ENCODE measurements at regions not wholly inside any gene's neighbourhood (a gene's known extent, or its start where the extent isn't known, plus 50 kb on each side); places are given as distances from the start of the nearest gene placed in this dataset.

- WGBS, 2 experiments (ENCODE audit: insufficient coverage in 2 of 2) = 86 to 88% methylated on average over 9 of the region's 10 CpGs
- Histone ChIP-seq H3K4me3 (ENCODE audit: extremely low read depth, insufficient read depth, low read length, poor library complexity, severe bottlenecking) (no peak overlapping the region), H3K36me3 (ENCODE audit: control insufficient read depth, insufficient read depth, low read length) (no peaks in the 10 kb centered on the region), H3K4me1 (ENCODE audit: control insufficient read depth, insufficient read depth, low read length, poor library complexity, severe bottlenecking) (no peaks in the 10 kb centered on the region), H3K9me3 (ENCODE audit: control insufficient read depth, low read length) (no peaks in the 10 kb centered on the region), H3K27ac (ENCODE audit: low read depth, low read length, severe bottlenecking) (no peak overlapping the region)
These were observed 243.8 kb upstream of the IRX1 start for GRCh38 chr5:3351581-3352442.

DNA sequence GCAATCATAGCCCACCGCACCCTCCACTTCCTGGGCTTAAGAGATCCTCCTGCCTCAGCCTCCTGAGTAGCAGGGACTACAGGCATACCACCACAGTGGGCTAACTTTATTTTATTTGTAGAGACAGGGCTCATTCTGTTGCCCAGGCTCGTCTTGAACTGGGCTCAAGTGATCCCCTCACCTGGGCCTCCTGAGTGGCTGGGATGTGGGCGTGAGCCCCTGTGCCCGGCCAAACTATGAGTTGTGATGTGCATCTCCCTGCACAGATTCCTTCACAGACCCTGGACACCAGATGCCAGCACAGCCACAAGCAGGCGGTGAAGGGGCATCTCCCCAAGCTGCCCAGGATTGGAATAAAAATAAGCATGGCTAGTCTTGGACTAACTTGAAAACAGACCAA lies 244.9 kb upstream of the IRX1 start:
- WGBS, 2 experiments (ENCODE audit: insufficient coverage in 2 of 2) = 80 to 92% methylated on average over 2 of the region's 5 CpGs
- no peak overlapping the region for H3K4me3 ChIP-seq (ENCODE audit: extremely low read depth, insufficient read depth, low read length, poor library complexity, severe bottlenecking)
- no peak overlapping the region for H3K27ac ChIP-seq (ENCODE audit: low read depth, low read length, severe bottlenecking)
- H3K4me1 ChIP-seq (ENCODE audit: control insufficient read depth, insufficient read depth, low read length, poor library complexity, severe bottlenecking) = no peaks in the 10 kb centered on the region
- H3K9me3 ChIP-seq (ENCODE audit: control insufficient read depth, low read length) = no peaks in the 10 kb centered on the region
- H3K36me3 ChIP-seq (ENCODE audit: control insufficient read depth, insufficient read depth, low read length) = no peaks in the 10 kb centered on the region

DNA sequence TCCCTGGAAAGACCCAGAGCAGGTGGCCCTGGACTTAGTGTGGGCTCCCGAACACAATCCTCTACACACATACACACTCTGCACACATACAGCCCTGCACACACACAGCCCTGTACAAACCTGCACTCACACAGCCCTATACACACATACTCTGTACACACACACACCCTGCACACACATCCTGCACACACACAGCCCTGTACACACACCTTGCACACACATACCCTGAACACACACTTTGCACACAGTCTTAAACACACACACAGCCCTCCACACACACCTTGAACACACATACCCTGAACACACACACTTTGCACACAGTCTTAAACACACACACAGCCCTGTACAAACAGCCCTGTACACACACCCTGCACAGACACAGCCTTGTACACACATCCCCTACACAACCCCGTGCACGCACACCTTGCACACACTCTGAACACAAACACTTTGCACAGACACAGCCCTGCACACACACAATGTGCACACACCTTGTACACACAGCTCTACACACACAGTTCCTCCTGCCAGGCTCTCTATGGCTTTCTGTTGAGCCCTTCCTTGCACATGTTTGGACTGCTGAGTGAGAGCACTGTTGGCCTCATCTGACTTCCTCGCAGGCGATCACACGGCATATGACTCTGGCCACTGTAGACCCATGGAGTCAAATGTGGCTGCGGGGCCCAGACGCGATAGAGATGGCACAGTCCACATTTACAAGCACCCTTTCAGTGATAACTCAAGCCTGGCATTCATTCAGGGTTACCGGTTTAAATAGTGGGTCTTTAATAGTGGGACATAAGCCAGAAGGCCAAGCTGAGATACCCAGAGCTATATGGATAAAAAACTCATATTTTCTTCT lies 245.7 kb upstream of the IRX1 start:
- 86 to 97% methylated on average over 5 to 9 of the region's 10 CpGs for WGBS, 2 experiments (ENCODE audit: insufficient coverage in 2 of 2)
- H3K27ac ChIP-seq (ENCODE audit: low read depth, low read length, severe bottlenecking) = no peak overlapping the region
- H3K9me3 ChIP-seq (ENCODE audit: control insufficient read depth, low read length) = no peaks in the 10 kb centered on the region
- H3K4me3 ChIP-seq (ENCODE audit: extremely low read depth, insufficient read depth, low read length, poor library complexity, severe bottlenecking) = no peak overlapping the region
- no peaks in the 10 kb centered on the region for H3K36me3 ChIP-seq (ENCODE audit: control insufficient read depth, insufficient read depth, low read length)
- no peaks in the 10 kb centered on the region for H3K4me1 ChIP-seq (ENCODE audit: control insufficient read depth, insufficient read depth, low read length, poor library complexity, severe bottlenecking)

DNA sequence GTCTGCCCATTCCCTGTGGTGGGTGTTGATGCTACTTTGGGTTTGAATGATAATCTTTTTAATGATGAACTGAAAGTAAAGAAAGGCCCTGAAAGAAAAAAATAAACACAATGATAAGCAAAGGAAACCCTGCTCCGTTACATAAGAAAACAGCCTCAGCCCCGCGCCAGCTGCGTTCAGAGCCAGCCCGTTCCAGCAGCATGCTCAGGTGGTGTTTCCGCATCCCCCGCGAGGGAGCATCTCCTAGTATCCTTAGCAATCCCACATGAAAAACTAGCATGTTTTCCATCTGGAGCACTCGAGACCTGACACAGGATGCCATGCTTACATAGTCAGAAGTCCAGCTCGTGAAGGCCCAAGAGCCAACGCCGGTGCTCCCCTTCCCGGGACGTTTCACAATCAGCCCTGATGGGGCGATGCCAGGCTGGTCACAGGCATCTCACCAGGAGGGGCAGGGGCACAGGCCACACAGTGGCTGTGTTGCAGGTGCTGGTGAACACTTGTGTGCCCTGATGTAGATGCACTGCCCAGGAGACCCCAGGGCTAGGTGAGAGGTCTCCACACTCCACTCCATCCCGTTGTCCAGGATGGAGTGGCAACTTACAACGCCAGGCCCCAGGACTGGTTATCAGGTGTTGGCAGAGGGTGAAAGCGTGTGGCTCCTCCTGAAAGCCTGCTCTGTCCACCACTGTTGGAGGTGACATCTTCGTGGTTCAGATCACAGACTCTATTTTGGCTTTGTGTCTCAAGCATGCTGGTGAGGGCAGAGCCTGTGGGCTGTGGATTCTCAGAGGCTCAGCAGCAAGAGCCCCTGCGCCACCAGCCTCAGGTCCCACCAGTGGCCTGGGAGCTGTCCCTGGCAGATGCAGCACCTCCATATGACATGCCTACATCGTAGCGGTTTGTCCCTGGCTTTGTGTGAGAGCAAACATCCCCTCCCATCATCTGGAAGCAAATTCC lies 246.8 kb upstream of the IRX1 start:
- Histone ChIP-seq H3K4me1 (ENCODE audit: control insufficient read depth, insufficient read depth, low read length, poor library complexity, severe bottlenecking) (no peaks in the 10 kb centered on the region), H3K27ac (ENCODE audit: low read depth, low read length, severe bottlenecking) (no peak overlapping the region), H3K36me3 (ENCODE audit: control insufficient read depth, insufficient read depth, low read length) (no peaks in the 10 kb centered on the region), H3K9me3 (ENCODE audit: control insufficient read depth, low read length) (no peaks in the 10 kb centered on the region), H3K4me3 (ENCODE audit: extremely low read depth, insufficient read depth, low read length, poor library complexity, severe bottlenecking) (no peak overlapping the region)
- 89 to 90% methylated on average over 17 to 18 of the region's 22 CpGs for WGBS, 2 experiments (ENCODE audit: insufficient coverage in 2 of 2)

DNA sequence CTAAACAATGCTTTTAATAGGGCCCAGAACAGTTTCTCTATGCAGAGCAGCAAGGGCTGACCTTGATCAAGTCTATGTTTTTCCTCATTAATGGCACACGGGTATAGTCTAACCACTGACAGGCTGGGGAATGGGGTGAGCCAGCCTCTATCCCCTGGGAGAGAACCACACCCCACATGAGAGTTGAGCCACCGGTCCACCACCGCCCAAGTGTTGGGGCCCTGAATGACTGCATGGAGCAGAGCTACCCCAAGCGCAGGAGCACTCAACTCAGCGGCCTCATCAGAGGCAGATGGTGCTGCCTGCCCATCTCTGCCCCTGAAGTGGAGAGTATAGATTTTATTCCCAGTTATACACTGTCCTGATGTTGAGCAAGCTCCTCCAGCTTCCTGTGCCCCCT lies 247.9 kb upstream of the IRX1 start:
- Histone ChIP-seq H3K4me1 (ENCODE audit: control insufficient read depth, insufficient read depth, low read length, poor library complexity, severe bottlenecking) (no peaks in the 10 kb centered on the region), H3K36me3 (ENCODE audit: control insufficient read depth, insufficient read depth, low read length) (no peaks in the 10 kb centered on the region), H3K4me3 (ENCODE audit: extremely low read depth, insufficient read depth, low read length, poor library complexity, severe bottlenecking) (no peak overlapping the region), H3K27ac (ENCODE audit: low read depth, low read length, severe bottlenecking) (no peak overlapping the region), H3K9me3 (ENCODE audit: control insufficient read depth, low read length) (no peaks in the 10 kb centered on the region)
- WGBS, 2 experiments (ENCODE audit: insufficient coverage in 2 of 2) = 93 to 97% methylated on average over 3 to 5 of the region's 5 CpGs

DNA sequence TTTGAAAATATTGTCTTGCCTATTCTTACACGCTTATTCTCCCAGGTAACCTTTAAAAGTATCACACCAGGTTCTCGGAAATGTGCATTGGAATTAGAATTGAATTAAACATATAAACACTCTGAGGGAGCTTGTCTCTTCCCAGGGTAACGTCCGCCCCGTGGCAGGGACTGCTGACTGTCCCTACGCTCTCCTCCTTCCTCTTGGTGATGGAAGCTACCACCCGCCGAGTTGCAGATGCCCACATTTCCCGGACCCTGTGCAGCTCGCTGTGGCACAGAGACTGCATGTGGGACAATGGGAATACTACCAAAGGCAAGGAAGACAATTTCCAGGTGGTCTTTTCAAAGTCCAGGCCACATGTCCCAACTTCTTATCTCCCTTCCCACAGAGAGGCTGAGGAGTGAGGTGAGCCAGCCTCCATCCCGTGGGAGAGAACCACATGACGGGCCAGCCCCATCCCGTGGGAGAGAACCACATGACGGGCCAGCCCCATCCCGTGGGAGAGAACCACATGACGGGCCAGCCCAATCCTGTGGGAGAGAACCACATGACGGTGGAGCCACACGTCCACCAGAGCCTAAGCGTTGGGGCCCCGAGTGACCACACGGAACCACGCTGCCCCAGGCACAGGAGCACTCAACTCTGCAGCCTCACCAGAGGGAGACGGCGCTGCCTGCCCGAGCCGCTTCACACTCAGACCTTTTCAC lies 249.4 kb upstream of the IRX1 start:
- Histone ChIP-seq H3K27ac (ENCODE audit: low read depth, low read length, severe bottlenecking) (no peak overlapping the region), H3K4me1 (ENCODE audit: control insufficient read depth, insufficient read depth, low read length, poor library complexity, severe bottlenecking) (no peaks in the 10 kb centered on the region), H3K4me3 (ENCODE audit: extremely low read depth, insufficient read depth, low read length, poor library complexity, severe bottlenecking) (no peak overlapping the region), H3K9me3 (ENCODE audit: control insufficient read depth, low read length) (no peaks in the 10 kb centered on the region), H3K36me3 (ENCODE audit: control insufficient read depth, insufficient read depth, low read length) (no peaks in the 10 kb centered on the region)
- 92% methylated on average over 16 to 20 of the region's 26 CpGs for WGBS, 2 experiments (ENCODE audit: insufficient coverage in 2 of 2)

DNA sequence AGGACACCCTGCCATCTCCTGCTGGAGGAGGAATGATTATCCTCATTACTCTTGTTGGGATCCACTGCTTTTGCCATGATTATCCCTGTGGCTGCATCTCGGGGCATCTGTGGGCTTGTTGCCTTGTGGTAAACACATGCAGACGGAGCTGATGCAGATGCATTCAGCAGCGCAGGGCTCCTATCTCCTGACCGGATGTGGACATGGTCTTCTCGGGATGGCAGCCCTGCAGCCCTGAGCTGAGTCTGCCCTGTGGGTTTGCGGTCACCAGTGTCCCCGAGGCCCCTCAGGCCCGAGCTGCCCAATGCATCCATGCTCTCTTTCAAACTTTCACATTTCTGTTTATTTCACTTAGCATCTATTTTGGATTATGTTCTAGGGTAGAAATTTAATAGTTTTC lies 250.4 kb upstream of the IRX1 start:
- H3K4me1 ChIP-seq (ENCODE audit: control insufficient read depth, insufficient read depth, low read length, poor library complexity, severe bottlenecking) = no peaks in the 10 kb centered on the region
- WGBS, 2 experiments (ENCODE audit: insufficient coverage in 2 of 2) = 91 to 92% methylated on average over 5 to 6 of the region's 8 CpGs
- no peak overlapping the region for H3K4me3 ChIP-seq (ENCODE audit: extremely low read depth, insufficient read depth, low read length, poor library complexity, severe bottlenecking)
- no peaks in the 10 kb centered on the region for H3K9me3 ChIP-seq (ENCODE audit: control insufficient read depth, low read length)
- H3K27ac ChIP-seq (ENCODE audit: low read depth, low read length, severe bottlenecking) = no peak overlapping the region
- H3K36me3 ChIP-seq (ENCODE audit: control insufficient read depth, insufficient read depth, low read length) = no peaks in the 10 kb centered on the region

DNA sequence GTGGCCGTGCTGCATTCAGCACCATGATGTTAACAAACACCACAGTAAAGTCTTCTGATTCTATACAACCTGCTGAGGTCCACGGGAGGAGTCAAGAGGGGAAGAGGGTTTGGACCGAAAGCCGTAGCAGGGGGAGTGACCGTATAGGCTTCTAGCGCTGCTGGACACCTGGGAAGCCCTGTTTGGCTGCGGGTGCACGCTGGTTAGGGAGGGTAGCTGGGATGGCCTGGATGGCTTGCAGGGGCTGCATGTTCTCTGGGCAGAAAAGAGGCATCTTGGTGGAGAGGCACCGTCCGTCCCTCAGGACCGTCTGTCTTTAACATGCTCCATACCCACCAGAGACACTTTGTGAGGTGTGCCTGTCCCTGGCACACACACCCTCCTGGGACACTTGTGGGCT lies 251.0 kb upstream of the IRX1 start:
- no peak overlapping the region for H3K27ac ChIP-seq (ENCODE audit: low read depth, low read length, severe bottlenecking)
- no peaks in the 10 kb centered on the region for H3K9me3 ChIP-seq (ENCODE audit: control insufficient read depth, low read length)
- no peaks in the 10 kb centered on the region for H3K36me3 ChIP-seq (ENCODE audit: control insufficient read depth, insufficient read depth, low read length)
- WGBS, 2 experiments (ENCODE audit: insufficient coverage in 2 of 2) = 93% methylated on average over 7 of the region's 11 CpGs; no CpG with 5 or more reads in 1 of the 2 experiments
- H3K4me1 ChIP-seq (ENCODE audit: control insufficient read depth, insufficient read depth, low read length, poor library complexity, severe bottlenecking) = no peaks in the 10 kb centered on the region
- H3K4me3 ChIP-seq (ENCODE audit: extremely low read depth, insufficient read depth, low read length, poor library complexity, severe bottlenecking) = no peak overlapping the region

DNA sequence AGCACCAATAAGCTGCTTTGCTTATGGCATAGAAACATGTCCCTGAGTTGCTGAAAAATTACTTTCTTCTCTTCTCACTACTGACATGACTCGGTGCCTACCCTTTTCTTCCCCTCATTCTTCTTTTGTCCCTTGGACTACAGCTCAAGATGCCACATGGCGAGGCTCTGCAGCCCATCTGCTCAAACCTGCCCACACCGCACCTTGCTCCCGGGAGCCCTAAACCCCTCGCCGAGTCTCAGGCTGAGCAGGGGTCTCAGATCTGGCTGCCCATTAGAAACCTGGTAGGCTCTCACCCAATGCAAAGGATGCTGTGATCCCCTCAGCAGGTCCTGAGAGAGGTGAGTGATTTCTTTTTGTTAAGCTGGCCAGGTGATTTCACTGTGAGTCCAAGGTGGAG lies 251.7 kb upstream of the IRX1 start:
- no peaks in the 10 kb centered on the region for H3K4me1 ChIP-seq (ENCODE audit: control insufficient read depth, insufficient read depth, low read length, poor library complexity, severe bottlenecking)
- no peaks in the 10 kb centered on the region for H3K9me3 ChIP-seq (ENCODE audit: control insufficient read depth, low read length)
- WGBS, 2 experiments (ENCODE audit: insufficient coverage in 2 of 2) = 86 to 87% methylated on average over 3 to 6 of the region's 6 CpGs
- no peaks in the 10 kb centered on the region for H3K36me3 ChIP-seq (ENCODE audit: control insufficient read depth, insufficient read depth, low read length)
- no peak overlapping the region for H3K27ac ChIP-seq (ENCODE audit: low read depth, low read length, severe bottlenecking)
- H3K4me3 ChIP-seq (ENCODE audit: extremely low read depth, insufficient read depth, low read length, poor library complexity, severe bottlenecking) = no peak overlapping the region

- no peak overlapping the region for H3K27ac ChIP-seq (ENCODE audit: low read depth, low read length, severe bottlenecking)
- H3K9me3 ChIP-seq (ENCODE audit: control insufficient read depth, low read length) = no peaks in the 10 kb centered on the region
- WGBS, 2 experiments (ENCODE audit: insufficient coverage in 2 of 2) = 93 to 96% methylated on average over 2 to 3 of the region's 5 CpGs
- no peaks in the 10 kb centered on the region for H3K36me3 ChIP-seq (ENCODE audit: control insufficient read depth, insufficient read depth, low read length)
- no peak overlapping the region for H3K4me3 ChIP-seq (ENCODE audit: extremely low read depth, insufficient read depth, low read length, poor library complexity, severe bottlenecking)
- no peaks in the 10 kb centered on the region for H3K4me1 ChIP-seq (ENCODE audit: control insufficient read depth, insufficient read depth, low read length, poor library complexity, severe bottlenecking)
These were observed 252.4 kb upstream of the IRX1 start for GRCh38 chr5:3343211-3343610.

Measured in mesodermal cell (in vitro differentiated cells).